ENCODE measurements at regions not wholly inside any gene's neighbourhood (a gene's known extent, or its start where the extent isn't known, plus 50 kb on each side); places are given as distances from the start of the nearest gene placed in this dataset.

DNA sequence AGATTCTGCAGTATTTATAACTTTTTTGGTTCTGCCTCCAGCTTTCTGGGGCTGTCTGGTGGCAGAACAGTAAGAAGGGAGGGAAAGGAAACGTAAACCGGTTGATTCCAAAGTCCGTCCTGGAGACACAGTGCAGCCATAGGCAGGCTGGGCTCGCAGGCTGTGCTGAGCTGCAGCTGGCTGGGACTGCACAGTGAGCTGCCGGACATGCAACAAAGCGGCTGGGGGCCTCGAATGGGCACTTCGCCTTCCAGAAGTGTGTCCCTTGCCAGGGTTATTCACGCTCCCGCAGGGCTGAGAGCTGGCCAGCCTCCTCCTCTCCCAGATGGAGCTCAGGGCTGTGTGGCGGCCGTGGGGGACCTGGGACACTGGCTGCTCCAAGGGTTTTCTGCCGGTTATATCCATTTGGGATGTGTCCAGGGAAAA is 78.1 kb upstream of the CD93 start:
- H3K4me3 ChIP-seq = no peak overlapping the region
- DNase-seq (peak in 1 of 2 donors; percentile 70), ATAC-seq (ENCODE audit: low FRiP score in 2 of 2) (no peak)
- no peak overlapping the region for H3K27ac ChIP-seq
- TF ChIP-seq POLR2A (IDR thresholded peaks at IDR 0.05) = no peak
- no peak for TF ChIP-seq POLR2AphosphoS5 (IDR thresholded peaks at IDR 0.05)
- TF ChIP-seq EP300 (IDR thresholded peaks at IDR 0.05) = no peak
- TF ChIP-seq, protein P1, sequence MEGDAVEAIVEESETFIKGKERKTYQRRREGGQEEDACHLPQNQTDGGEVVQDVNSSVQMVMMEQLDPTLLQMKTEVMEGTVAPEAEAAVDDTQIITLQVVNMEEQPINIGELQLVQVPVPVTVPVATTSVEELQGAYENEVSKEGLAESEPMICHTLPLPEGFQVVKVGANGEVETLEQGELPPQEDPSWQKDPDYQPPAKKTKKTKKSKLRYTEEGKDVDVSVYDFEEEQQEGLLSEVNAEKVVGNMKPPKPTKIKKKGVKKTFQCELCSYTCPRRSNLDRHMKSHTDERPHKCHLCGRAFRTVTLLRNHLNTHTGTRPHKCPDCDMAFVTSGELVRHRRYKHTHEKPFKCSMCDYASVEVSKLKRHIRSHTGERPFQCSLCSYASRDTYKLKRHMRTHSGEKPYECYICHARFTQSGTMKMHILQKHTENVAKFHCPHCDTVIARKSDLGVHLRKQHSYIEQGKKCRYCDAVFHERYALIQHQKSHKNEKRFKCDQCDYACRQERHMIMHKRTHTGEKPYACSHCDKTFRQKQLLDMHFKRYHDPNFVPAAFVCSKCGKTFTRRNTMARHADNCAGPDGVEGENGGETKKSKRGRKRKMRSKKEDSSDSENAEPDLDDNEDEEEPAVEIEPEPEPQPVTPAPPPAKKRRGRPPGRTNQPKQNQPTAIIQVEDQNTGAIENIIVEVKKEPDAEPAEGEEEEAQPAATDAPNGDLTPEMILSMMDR (IDR thresholded peaks at IDR 0.05) = no peak
- no peaks in the 10 kb centered on the region for H3K27me3 ChIP-seq
- H3K4me1 ChIP-seq = peaks cover 38 to 52% (median 44%) of the 10 kb centered on the region in 4 donors
- H3K36me3 ChIP-seq = no peaks in the 10 kb centered on the region
- WGBS, 2 donors = 69 to 80% methylated on average over 13 of the region's 13 CpGs
- no peaks in the 10 kb centered on the region for H3K9me3 ChIP-seq

DNA sequence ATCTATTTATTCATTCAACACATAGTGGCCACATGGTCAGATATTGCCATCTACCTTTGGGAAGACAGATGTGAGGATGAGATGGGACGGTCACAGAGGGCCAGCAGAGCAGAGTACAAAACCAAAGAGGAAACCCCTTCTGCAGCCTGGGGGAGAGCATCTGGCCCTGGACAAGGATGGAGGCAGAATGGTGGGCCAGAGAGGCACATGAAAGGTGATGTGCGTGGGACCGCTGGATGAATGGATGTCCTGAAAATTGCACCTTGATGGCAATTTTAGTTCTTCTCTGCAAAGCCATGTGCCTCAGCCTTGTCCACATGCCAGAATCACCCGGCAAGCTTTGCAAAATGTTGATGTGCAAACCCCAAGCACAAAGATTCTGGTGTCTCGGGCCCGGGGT is 77.4 kb upstream of the CD93 start:
- TF ChIP-seq, protein P1 (IDR thresholded peaks at IDR 0.05) = no peak
- TF ChIP-seq POLR2AphosphoS5 (IDR thresholded peaks at IDR 0.05) = no peak
- H3K4me3 ChIP-seq = no peak overlapping the region
- H3K27ac ChIP-seq = peak overlapping the region in 1 of 4 donors; percentile 85
- peaks cover 44 to 59% (median 47%) of the 10 kb centered on the region in 4 donors for H3K4me1 ChIP-seq
- ATAC-seq (ENCODE audit: low FRiP score in 2 of 2) (no peak), DNase-seq (no peak)
- H3K27me3 ChIP-seq = no peaks in the 10 kb centered on the region
- no peaks in the 10 kb centered on the region for H3K9me3 ChIP-seq
- no peaks in the 10 kb centered on the region for H3K36me3 ChIP-seq
- 94 to 95% methylated on average over 5 to 6 of the region's 6 CpGs for WGBS, 2 donors

DNA sequence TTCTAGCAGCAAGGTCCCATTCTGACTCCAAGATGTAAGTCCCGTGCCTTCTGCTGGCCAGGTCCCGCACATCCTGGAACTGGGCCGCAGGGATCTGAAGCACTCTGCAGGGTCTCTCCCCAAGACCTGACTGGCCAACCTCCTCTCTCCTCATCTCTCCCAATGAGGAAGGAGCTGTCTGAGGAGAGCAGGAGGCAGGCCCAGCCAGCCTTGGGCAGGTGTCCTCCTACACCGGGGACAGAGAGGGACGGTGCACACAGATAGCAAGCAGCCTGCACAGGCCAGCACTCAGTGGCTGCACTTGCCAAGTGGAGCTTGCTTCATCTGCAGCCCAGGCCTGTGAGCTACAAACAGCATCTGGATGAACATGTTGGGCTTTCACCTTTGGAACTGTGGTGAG is 76.8 kb upstream of the CD93 start:
- Histone ChIP-seq H3K27me3 (no peaks in the 10 kb centered on the region), H3K4me3 (no peak overlapping the region), H3K4me1 (peaks cover 44 to 61% (median 47%) of the 10 kb centered on the region in 4 donors), H3K27ac (peak overlapping the region; percentile 68 to 85 (median 82)), H3K9me3 (no peaks in the 10 kb centered on the region), H3K36me3 (no peaks in the 10 kb centered on the region)
- TF ChIP-seq POLR2AphosphoS5 (IDR thresholded peaks at IDR 0.05) (no peak), POLR2A (IDR thresholded peaks at IDR 0.05) (no peak), EP300 (IDR thresholded peaks at IDR 0.05) (no peak)
- TF ChIP-seq, protein P1 (IDR thresholded peaks at IDR 0.05) = no peak
- WGBS, 2 donors = 87% methylated on average over 5 of the region's 5 CpGs; no CpG with 5 or more reads in 1 of the 2 donors
- ATAC-seq (ENCODE audit: low FRiP score in 2 of 2) (no peak), DNase-seq (peak in 1 of 2 donors; percentile 30)

DNA sequence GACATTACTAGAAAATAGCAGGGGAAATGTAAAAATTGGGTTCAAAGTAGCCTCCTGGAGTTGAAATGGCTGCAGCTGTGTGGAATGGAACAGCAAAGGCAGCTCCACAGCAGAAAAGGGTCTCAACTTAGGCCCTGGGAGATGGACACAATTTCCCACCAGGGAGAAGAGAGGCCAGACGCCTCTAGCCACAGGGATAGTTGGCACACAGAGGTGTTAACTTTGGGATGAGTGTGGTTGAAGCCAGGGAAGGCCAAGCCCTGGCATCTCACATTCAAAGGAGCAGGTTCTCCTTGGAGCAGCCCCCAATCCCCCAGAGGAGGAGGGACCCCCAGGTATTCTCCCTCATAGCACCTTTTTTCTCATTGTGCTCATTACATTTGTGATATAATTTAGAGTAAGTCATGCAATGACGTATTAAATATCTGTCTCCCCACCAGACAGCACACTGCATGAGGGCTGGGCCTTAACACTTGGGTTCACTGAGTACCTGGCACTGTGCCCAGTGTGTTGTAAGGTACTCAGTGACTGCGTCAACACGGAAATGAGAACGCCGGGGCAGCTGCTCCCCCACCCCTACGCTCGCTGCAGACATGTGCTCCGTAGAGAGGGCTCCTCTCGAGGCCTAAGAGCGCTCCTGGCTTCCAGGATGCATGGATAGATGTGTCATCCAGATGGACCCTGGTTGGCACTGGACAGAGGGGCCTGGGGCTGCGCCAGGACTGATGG is 76.0 kb upstream of the CD93 start:
- DNase-seq = peak; percentile 68 to 98
- Histone ChIP-seq H3K4me3 (no peak overlapping the region), H3K27me3 (no peaks in the 10 kb centered on the region), H3K4me1 (peaks cover 44 to 61% (median 47%) of the 10 kb centered on the region in 4 donors), H3K36me3 (no peaks in the 10 kb centered on the region), H3K27ac (peak overlapping the region; percentile 68 to 85 (median 82)), H3K9me3 (no peaks in the 10 kb centered on the region)
- peak; percentile 84 to 89 for ATAC-seq (ENCODE audit: low FRiP score in 2 of 2)
- TF ChIP-seq, protein P1 (IDR thresholded peaks at IDR 0.05) = peak in 1 of 6 experiments; percentile 11
- no peak for TF ChIP-seq POLR2A (IDR thresholded peaks at IDR 0.05)
- peak; percentile 92 to 96 for TF ChIP-seq POLR2AphosphoS5 (IDR thresholded peaks at IDR 0.05)
- TF ChIP-seq EP300 (IDR thresholded peaks at IDR 0.05) = peak; percentile 53 to 98 (median 91)
- 23 to 33% methylated on average over 9 to 12 of the region's 12 CpGs for WGBS, 2 donors
